NCI-H524 treated with DMSO at 0.1 percent for 48 hours (cell line): ENCODE measurements at regions not wholly inside any gene's neighbourhood (a gene's known extent, or its start where the extent isn't known, plus 50 kb on each side); places are given as distances from the start of the nearest gene placed in this dataset.
"Not testable (repeated sequence)": the region's sequence is repeated elsewhere in the genome, so short reads cannot be mapped to it uniquely, and the experiment has no call there.

ENCODE experiments used
- DNase-seq: peaks from one replicate; lab custom pipeline; 2025; lab: John Stamatoyannopoulos, UW

DNA sequence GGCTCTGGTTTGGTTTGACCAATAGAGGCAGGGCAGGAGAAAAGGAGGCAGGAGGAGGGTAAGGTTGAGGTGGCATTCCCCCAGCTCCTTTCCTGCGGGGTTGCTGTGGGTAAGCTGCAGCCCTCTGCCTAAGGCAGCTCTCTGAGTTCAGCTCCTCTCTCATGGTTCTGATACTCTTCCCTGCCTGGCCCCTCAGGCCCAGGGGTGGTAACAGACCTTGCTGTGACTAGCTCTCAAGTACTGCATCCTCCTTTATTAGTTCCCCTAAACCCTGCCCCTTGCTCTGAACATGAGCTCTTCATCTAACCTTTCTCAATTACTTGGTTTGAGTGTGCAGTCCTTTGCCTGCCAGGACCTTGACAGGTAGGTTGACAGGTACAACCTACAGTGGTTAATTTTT lies 205.5 kb downstream of the SLC4A3 start:
- DNase-seq, result no peak

DNA sequence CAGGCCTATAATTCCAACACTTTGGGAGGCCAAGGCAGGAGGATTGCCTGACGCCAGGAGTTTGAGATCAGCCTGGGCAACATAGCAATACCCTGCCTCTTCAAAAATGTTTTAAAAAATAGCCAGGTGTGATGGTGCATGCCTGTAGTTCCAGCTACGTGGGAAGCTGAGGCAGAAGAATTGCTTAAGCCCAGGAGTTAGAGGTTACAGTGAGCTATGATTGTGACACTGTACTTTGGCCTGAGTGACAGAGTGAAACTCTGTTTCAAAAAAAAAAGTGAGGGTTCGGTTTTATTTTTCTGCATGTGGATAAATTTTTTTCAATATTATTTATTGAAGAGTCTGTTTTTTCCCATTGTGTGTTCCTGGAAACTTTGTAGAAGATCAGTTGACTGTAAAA lies 208.1 kb downstream of the SLC4A3 start:
- no peak for DNase-seq

DNA sequence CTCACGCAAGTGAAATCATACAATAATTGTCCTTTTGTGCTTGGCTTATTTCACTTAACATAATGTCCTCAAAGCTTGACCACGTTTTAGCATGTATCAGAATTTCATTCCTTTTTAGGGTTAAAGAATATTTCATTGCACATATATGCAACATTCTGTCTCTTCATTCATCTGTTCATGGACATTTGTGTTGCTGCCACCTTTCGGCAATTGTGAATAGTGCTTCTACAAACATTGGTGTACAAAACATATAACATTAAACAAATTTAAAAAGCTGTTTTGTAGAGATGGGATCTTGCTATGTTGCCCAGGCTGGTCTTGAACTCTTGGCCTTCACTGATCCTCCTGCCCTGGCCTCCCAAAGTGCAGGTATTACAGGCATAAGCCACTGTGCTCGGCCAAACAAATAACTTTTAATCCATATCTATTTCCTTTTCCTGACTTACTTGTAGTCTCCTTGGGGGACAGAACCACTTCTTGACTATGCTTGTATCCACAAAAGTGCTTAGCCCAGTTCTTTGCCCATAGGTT lies 209.3 kb downstream of the SLC4A3 start:
- DNase-seq, result peak; percentile 0

DNA sequence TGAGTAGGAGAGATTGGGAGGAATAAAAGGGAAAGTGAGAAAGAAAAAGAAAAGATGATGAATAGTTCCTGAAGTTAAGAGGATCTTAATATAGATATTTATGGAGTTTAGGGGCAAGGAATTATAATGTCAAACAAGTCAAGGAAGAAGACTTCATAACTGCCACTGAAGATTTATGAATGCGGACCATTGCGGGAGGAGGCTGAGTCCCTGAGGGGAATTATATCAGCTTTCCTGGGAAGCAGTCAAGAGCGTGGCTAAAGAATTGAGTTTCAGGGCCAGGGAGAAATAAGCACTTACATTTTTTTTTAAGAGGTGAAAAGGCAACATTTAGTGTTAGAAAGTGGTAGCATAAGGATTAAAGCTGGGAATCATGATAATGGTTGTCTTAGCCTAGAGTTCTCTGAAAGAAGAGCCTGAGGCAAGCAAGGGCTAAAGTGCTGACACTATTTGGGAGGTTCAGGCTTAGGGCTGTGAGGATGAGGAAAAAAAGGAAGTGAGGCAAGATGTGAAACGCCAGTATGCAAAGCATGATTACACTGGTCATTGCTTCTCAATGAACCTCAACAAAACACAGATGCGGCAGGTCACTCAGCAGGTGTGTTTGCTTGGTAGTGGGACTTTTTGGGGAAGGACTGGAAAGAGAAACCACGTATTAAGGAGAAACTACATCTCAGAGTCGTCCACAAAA lies 217.1 kb downstream of the SLC4A3 start:
- no peak for DNase-seq

DNA sequence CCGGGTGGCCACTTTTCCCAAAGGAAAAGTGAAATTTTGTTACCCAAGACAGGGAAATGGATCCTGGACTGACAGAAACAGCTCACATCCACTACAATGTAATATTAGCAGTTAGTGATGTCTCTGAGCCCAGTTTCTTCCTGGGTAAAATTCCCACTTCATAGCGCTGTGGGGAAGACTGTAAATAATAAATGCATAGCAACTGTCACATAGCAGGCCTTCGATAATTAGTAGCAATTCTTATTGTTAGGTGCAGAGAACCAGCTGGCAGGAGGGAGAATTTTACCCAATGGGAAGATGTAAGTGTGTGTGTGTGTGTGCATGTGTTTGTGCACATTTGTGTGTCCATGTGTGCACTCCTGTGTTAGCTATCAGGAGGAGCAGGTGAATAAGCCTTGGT lies 221.5 kb downstream of the SLC4A3 start:
- DNase-seq, result no peak

DNA sequence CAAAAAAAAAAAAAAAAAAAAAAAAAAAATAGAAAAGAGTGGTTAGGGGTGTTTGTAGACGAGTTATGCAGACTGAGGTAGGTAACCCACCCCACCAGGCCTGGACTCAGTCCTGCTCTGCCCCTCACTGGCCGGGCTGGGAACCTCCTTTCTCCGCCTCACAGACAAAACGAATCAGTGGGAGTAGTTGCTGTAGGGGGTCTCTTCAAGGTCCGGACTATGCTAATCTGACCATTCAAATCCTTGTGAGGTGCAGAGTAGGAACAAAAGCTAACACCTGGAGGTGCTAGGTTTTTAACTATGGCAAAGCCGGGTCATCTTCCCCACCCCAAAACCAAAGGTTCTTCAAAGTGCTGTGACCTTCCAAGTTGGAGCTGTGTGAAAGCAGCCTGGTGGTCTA lies 223.7 kb downstream of the SLC4A3 start:
- no peak for DNase-seq

DNA sequence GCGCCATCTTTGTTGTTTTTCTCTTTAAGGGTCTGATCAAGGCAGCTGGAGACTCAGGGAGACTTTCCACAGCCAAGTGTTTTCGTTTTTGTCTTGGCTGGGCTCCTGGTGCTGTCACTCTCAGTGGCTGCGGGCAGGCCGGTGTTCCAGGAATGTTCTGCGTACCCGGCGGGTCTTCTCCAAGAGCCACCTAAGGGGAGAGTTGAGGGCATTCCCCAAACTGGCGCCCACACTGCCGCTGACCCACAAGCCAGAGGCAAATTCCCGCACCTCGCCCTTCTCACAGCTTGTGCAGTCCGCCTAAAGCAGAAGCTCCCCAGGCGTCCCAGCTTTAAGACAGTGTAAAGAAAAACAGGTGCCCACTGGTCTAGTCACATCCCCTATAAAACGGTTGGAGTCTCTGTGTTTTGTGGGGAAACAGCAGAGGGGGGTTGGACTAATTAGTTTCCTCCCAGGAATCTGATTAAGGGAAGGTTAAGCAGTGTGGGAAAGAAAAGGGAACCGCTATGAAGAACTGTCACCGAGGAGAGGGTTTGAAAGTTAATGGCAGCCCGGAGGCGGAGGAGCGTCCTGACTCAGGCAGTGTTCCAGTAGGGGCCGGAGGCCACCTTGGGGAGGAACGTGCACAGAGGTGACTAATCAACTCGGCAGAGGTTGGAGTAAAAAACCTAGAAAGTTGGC lies 224.5 kb downstream of the SLC4A3 start:
- no peak for DNase-seq

DNA sequence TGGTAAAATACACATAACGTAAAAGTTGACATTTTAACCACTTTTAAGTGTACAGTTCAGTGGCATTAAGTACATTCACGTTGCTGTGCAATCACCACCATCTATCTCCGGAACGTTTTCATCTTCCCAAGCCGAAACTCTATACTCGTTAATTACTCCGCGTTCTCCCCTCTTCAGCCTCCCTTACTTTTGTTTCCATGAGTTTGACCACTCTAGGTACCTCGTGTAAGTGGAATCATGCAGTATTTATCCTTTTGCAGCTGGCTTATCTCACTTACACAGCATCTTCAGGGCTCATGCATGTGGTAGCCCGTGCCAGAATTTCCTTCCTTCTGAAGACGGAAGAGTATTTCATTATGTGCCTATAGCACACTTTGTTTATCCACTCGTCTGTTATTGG lies 225.2 kb downstream of the SLC4A3 start:
- no peak for DNase-seq

DNA sequence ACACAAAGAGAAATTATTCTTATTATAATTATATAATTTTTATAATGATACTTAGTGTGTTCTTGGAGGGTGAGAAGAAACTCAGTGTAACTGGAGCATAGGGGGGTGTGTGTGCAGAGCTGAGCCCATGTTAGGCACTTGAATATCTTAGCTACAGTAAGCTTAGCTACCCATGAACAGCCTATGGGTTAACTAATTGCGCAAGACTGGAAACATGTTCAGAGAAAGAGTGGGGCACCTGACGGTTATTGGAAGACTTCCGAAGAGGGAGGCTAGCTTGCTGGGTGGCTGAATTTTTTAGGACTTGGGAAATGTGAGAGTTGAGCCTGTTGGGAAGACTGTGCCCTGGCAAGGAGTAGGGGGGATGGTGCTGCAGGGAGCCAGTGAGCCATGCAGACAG lies 229.2 kb downstream of the SLC4A3 start:
- no peak for DNase-seq

DNA sequence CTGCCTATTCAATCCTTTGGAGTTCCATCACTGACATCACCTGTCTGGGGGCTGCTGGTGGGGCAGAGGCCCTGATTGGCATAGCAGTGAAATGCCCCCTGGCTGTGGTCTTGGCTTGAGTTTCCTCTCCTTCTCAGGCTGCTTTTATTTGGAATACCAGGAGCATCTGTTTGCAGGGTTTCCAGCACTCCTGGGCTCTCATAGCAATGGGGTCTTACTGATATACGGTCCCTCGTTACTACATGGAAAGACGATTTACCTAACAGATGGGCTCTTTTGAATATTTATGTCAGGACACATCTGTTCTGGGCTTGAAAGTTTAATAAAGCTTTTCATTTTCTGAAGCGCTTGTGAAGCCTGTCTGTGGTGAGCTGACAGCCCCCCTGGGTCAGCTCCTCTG lies 230.3 kb downstream of the SLC4A3 start:
- DNase-seq, result peak; percentile 95

DNA sequence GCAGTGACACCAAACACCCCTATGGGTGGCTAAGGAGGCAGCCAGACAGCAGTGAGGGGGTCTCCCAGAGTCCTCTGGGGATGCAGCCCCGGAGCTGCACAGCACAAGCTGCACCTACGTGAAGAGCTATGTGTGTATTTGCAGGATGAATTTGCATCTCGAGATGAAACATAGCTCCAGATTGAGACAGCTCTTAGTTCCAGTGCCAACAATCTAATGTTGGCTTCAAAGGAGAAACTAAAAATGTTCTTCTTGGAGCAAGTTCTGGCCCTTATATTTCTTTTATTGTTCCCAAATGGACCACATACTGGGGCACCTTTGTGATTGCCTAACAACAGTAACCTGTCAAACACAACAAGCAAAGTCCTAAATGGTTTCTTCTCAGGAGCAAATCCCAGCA lies 233.9 kb downstream of the SLC4A3 start:
- no peak for DNase-seq

DNA sequence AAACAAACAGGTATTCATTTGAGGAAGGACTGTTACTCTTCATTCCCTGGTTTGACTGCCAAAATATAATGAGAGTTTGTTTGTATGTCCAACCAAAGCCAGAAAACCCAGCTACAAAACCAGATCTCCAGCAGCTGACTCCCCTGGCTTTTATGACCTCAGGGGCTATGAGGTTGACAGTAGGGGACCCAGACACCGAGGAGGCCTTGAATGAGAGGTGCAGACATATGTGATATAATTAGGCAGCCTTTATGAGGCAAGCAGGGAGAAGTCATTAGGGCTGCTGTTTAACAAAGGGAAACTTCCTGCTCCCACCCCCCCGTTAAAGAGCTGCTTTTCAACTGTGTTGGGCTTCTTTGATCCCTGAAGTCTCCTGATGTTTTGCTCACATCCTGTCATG lies 236.7 kb downstream of the SLC4A3 start:
- DNase-seq, result no peak

DNA sequence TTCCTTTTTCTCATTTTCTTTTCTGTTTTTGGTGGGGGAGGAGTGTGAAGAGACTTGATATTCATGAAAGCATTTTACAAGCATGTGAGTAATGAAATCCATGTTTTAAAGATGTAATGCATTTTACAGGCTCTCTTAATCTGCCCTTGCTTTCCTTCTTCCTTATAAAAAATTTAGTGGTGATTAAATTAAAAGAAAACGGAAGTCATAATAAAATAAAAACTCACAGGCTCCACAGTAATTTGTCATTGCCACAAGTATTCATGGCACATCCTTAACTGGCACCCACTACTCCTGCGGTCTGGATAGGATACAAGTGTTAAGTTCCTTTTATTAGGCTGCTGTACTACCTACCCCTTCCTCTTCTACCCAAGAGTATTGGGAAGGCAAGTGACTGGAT lies 241.2 kb downstream of the SLC4A3 start:
- no peak for DNase-seq

DNA sequence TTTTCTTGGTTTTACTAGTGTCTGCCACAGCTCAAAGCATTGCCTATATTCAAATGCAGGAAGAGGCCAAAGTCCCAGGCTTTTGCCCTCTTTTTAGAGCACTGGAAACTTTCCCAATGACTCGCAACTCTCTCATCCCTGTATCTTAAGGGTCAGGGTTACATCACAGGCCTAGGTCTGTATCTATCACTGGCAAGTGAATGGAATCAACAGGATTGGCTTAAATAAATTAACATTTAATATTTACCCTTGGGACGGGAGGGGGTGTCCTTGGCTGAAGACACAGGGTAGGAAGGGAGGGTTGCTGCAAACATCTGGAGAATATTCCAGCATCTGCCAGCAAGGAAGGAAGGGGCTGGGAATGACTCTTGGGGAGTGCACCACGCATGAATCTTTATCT lies 242.6 kb downstream of the SLC4A3 start:
- DNase-seq, result no peak

DNA sequence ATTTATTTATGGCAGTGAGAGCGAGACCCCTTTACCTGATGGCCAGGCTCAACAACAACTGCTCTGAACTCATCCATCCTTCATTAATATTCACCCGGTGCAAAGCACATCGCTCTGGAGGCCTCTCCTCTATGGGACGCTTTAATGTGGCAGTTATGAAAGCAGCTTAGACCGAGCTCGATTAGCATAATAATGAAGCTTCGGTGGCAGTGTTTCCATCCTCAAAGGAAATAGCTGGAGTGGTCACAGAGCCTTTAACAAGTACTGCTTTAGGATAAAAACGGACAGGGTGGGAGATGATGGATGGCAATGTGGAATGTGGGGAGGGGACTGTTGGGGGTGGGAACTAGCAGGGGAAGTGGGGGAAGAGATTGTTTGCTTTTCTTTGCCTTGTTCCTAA lies 243.9 kb downstream of the SLC4A3 start:
- no peak for DNase-seq

DNA sequence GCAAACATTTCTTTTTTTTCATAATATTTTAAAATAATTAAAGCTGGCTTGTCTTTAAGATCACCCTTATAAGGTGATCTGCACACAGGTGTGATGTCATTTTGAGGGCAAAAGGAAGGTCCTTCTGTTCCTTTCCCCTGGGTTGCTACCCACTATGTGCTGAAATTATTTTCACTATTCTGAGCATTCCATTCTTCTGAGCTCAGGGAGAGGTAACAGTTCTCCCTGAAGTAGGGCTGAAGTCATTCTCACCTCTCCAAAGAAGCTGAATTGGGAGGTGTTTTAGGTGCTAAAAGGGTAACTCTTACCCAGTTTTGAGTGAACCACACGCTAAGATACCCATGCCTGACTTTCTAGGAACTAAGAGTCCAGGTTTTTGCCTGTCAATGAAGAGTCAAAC lies 247.6 kb downstream of the SLC4A3 start:
- DNase-seq, result no peak

DNA sequence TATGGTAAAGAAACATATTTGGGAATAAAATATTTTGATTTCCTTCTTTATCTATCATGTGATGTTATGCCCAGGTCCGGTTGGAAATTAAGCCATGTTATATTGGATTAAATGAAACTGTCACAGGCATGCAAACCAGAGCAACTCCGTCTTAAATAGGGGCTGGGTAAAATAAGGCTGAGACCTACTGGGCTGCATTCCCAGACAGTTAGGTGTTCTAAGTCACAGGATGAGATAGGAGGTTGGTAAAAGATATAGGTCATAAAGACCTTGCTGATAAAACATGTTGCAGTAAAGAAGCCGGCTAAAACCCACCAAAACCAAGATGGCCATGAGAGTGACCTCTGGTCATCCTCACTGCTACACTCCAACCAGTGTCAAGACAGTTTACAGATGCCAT lies 248.6 kb downstream of the SLC4A3 start:
- DNase-seq, result not testable (repeated sequence)

DNA sequence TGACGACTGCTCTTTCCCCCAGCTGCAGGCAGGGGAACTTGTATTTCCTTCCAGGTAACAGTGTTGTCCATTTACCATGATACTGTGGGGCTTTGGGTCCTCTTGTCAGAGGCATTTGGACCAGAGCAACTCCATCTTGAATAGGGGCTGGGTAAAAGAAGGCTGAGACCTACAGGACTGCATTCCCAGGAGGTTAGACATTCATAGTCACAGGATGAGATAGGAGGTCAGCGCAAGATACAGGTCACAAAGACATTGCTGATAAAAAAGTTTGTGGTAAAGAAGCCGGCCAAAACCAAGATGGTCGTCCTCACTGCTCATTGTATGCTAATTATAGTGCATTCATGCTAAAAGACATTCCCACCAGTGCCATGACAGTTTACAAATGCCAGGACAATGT lies 249.5 kb downstream of the SLC4A3 start:
- DNase-seq, result no peak

DNA sequence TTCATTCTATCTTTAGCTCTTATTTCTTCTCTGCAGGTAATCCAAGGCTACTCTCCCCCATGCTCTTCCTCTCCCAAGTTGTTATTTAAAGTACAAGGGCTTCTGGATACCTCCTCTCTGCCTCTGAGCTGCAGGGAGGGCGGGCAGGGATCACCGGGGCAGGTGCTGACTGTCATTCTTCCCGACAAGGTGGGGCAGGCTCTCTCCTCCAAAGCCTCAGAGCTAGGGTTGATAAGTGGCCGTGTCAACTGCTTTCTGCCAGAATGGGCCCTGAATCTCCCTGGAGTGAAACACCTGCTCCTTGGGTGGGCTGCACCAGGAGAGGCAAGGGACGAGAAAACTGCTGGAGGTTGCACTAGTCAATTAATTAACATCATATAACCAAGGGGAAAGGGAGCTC lies 250.3 kb downstream of the SLC4A3 start:
- DNase-seq, result no peak

DNA sequence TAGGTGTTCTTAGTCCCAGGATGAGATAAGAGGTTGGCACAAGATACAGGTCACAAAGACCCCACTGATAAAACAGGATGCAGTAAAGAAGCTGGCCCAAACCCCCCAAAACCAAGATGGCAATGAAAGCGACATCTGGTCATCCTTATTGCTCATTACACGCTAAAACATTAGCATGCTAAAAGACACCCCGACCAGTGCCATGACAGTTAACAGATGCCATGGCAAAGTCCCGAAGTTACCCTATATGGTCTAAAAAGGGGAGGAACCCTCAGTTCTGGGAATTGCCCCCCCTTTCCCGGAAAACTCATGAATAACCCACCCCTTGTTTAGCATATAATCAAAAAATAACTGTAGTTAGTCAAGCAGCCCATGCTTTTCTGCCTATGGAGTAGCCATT lies 251.1 kb downstream of the SLC4A3 start:
- no peak for DNase-seq

DNA sequence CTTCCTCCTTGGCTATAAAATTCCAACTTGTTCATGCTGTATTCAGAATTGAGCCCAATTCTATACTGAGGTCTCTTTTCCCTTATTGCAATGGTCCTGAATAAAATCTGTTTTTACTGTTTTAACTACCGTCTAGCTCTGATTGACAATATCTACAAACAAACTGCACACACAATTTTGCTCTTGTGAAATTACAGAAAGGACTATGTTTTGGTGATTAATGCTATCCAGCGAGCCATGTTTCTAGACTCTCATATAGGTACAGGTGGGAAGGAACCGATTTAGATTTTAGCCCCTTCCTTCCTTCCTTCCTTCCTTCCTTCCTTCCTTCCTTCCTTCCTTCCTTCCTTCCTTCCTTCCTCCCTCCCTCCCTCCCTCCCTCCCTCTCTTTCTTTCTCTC lies 254.4 kb downstream of the SLC4A3 start:
- no peak for DNase-seq

DNA sequence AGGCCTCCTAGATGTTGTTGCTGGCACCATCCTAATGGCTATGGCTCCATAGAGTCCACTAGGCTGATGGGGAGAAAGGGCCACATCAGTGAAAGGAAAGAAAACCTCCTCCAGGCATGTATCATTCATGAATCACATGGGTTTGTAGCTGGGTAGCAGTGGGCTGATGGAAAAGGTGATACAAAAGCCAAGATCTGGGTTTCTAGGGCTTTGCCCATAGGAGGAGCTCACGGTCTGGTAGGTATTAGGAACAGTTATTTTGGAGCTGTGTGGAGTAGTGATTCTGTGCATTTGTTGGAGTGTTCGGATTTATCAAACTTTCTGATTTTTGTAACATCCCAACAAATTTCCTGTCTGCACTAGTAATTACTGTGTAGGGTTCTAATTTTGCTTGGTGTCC lies 259.2 kb downstream of the SLC4A3 start:
- DNase-seq, result no peak

DNA sequence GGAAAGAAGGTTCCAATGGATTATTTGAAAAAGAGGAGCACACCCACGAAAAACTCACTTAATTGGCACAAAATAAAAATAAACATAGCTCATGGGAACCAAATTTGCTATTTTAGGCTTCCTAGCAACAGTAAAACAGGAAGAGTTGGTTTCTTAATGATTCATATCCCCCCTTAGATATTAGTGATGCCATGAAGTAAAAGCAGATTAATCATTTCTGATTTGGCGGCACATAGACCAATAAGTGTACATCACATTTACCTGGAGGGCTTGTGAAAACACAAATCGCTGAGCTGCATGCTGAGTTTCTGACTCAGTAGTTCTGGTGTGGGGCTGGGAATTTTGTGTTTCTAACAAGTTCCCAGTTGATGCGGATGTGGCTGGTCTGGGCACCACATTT lies 260.4 kb downstream of the SLC4A3 start:
- DNase-seq, result no peak

DNA sequence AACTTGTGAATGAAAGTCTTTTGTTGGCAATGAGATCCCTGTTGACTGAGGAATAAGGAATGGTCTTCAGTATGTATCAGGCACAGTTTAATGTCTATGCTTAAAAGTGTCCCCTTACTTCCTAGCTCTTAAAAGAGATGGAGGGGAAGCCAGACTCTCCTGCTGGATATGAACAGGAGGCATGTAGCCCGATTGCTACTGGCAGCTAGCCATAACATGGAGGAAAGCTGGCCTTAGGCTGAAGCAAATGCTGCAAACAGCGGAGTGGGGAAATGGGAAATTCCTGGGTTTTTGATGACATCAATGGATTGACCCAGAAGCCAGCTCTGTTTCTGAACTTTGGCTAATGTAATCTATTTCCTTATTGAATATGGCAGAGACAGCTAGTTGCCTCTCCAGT lies 266.1 kb downstream of the SLC4A3 start:
- DNase-seq, result no peak
